GM18498 (cell line): ENCODE measurements at regions not wholly inside any gene's neighbourhood (a gene's known extent, or its start where the extent isn't known, plus 50 kb on each side); places are given as distances from the start of the nearest gene placed in this dataset.

ENCODE experiments used
- ATAC-seq: cut with Tn5 transposase; IDR thresholded peaks from one replicate; pipeline ENCODE4 v1.9.1; 2021; ENCODE audit warnings: mild to moderate bottlenecking, moderate library complexity; ENCODE audit not compliant: unreplicated experiment

GRCh38 chr1:96633695-96634094, 87.9 kb upstream of the PTBP2 start:
- ATAC-seq, result no peak

GRCh38 chr1:96634883-96635282, 86.7 kb upstream of the PTBP2 start:
- no peak for ATAC-seq

GRCh38 chr1:96641282-96641681, 80.3 kb upstream of the PTBP2 start:
- no peak for ATAC-seq

GRCh38 chr1:96643519-96643918, 78.1 kb upstream of the PTBP2 start:
- ATAC-seq, result no peak

GRCh38 chr1:96649301-96649700, 72.3 kb upstream of the PTBP2 start:
- no peak for ATAC-seq

- no peak for ATAC-seq
These were observed 70.1 kb upstream of the PTBP2 start for GRCh38 chr1:96651517-96651916.

GRCh38 chr1:96660051-96660450, 61.5 kb upstream of the PTBP2 start:
- ATAC-seq, result no peak

GRCh38 chr1:96660503-96660902, 61.1 kb upstream of the PTBP2 start:
- no peak for ATAC-seq
